ENCODE measurements at regions not wholly inside any gene's neighbourhood (a gene's known extent, or its start where the extent isn't known, plus 50 kb on each side); places are given as distances from the start of the nearest gene placed in this dataset.
"Not testable (repeated sequence)": the region's sequence is repeated elsewhere in the genome, so short reads cannot be mapped to it uniquely, and the experiment has no call there.

GRCh38 chr11:47928426-47928825 is 51.9 kb upstream of the PTPRJ start:
- WGBS, 2 donors = 80 to 81% methylated on average over 5 of the region's 5 CpGs
- DNase-seq (no peak), ATAC-seq (no peak), FAIRE-seq (no peak)
- Histone ChIP-seq H3K27me3 (no peaks in the 10 kb centered on the region), H3K4me3 (no peak overlapping the region), H3K27ac (no peak overlapping the region), H3K4me1 (peaks cover 7 to 13% (median 10%) of the 10 kb centered on the region in 3 donors), H3K36me3 (no peaks in the 10 kb centered on the region), H3K9me3 (no peaks in the 10 kb centered on the region)
- TF ChIP-seq CTCF (IDR thresholded peaks at IDR 0.05) = no peak
- intact Hi-C loops (cut with DNase I) = no loop called here

- 8 to 14% methylated on average over 8 of the region's 8 CpGs for WGBS, 2 donors
- DNase-seq (peak; percentile 71 to 96 (median 91)), ATAC-seq (peak; percentile 95 to 97 (median 96)), FAIRE-seq (no peak)
- Histone ChIP-seq H3K27ac (peak overlapping the region; percentile 79 to 91 (median 85)), H3K36me3 (no peaks in the 10 kb centered on the region), H3K4me3 (no peak overlapping the region), H3K9me3 (no peaks in the 10 kb centered on the region), H3K27me3 (no peaks in the 10 kb centered on the region), H3K4me1 (peaks cover 7 to 13% (median 13%) of the 10 kb centered on the region in 3 donors)
- TF ChIP-seq CTCF (IDR thresholded peaks at IDR 0.05) = no peak
- intact Hi-C loops (cut with DNase I) = no loop called here
Measured at GRCh38 chr11:47924184-47924691, 56.1 kb upstream of the PTPRJ start.

GRCh38 chr11:47923667-47924066 is 56.7 kb upstream of the PTPRJ start:
- DNase-seq (peak in 3 of 6 donors; percentile 36 to 52 (median 49)), FAIRE-seq (no peak), ATAC-seq (peak; percentile 10 to 46 (median 42))
- Histone ChIP-seq H3K4me1 (peaks cover 12 to 18% (median 13%) of the 10 kb centered on the region in 3 donors), H3K4me3 (no peak overlapping the region), H3K27ac (peak overlapping the region; percentile 79 to 91 (median 85)), H3K36me3 (no peaks in the 10 kb centered on the region), H3K27me3 (no peaks in the 10 kb centered on the region), H3K9me3 (no peaks in the 10 kb centered on the region)
- intact Hi-C loops (cut with DNase I) = no loop called here
- WGBS, 2 donors = 12 to 15% methylated on average over 4 of the region's 4 CpGs
- no peak for TF ChIP-seq CTCF (IDR thresholded peaks at IDR 0.05)

GRCh38 chr11:47921080-47921555 is 59.2 kb upstream of the PTPRJ start:
- WGBS, 2 donors = 93 to 97% methylated on average over 6 of the region's 6 CpGs
- H3K4me1 ChIP-seq = peaks cover 19 to 36% (median 28%) of the 10 kb centered on the region in 3 donors
- H3K27me3 ChIP-seq; H3K9me3 ChIP-seq; H3K4me3 ChIP-seq; H3K27ac ChIP-seq; FAIRE-seq; DNase-seq; H3K36me3 ChIP-seq; ATAC-seq; intact Hi-C loops (cut with DNase I): not testable (repeated sequence)

- no peak for DNase-seq
- 84 to 87% methylated on average over 4 of the region's 4 CpGs for WGBS, 2 donors
- H3K27ac ChIP-seq = peak overlapping the region; percentile 71 to 88 (median 78)
Measured at GRCh38 chr11:47918882-47919495, 61.4 kb upstream of the PTPRJ start.

More at GRCh38 chr11:47918882-47919495, 61.4 kb upstream of the PTPRJ start:
- ATAC-seq = no peak
- intact Hi-C loops (cut with DNase I) = no loop called here
- Histone ChIP-seq H3K4me1 (peaks cover 11 to 40% (median 38%) of the 10 kb centered on the region in 3 donors), H3K36me3 (no peaks in the 10 kb centered on the region), H3K27me3 (no peaks in the 10 kb centered on the region), H3K4me3 (no peak overlapping the region), H3K9me3 (no peaks in the 10 kb centered on the region)
- FAIRE-seq = no peak
- no peak for TF ChIP-seq CTCF (IDR thresholded peaks at IDR 0.05)

Measured in pancreas (tissue), 10 donors.